Pancreas (tissue), 10 donors: ENCODE measurements at regions not wholly inside any gene's neighbourhood (a gene's known extent, or its start where the extent isn't known, plus 50 kb on each side); places are given as distances from the start of the nearest gene placed in this dataset.

Experiments used
- ATAC-seq, 4 donors: fragments of 200-7000 bp; cut with Tn5 transposase; one replicate each; pipeline versions ENCODE4 v1.8.0 to v1.9.1; 2020; ENCODE audit warnings: mild to moderate bottlenecking in 4 of 4, moderate library complexity in 4 of 4
- DNase-seq, 6 donors: peaks; one replicate each; pipeline ENCODE4 v3.0.0-alpha.2; 2020
- FAIRE-seq: peaks from 2 replicates; lab custom pipeline; 2012; peaks lifted over from hg19 to GRCh38; lab: Jason Lieb, UNC
- H3K27ac ChIP-seq, 4 donors: fragments of 200-600 bp; sonication (generic); 1 replicate in 3 of 4; 2 replicates in 1 of 4; pipeline versions ENCODE4 v1.5.0 to v1.8.0; 2020
- H3K27me3 ChIP-seq, 4 donors: fragments of 200-600 bp; one replicate each; pipeline ENCODE4 v1.8.0; 2021
- H3K36me3 ChIP-seq, 3 donors: fragments of 200-600 bp; sonication (generic) in 1 of 3; one replicate each; pipeline versions ENCODE4 v1.5.0 to v1.8.0; 2020 to 2021
- H3K4me1 ChIP-seq, 3 donors: fragments of 200-600 bp; one replicate each; pipeline ENCODE4 v1.8.0; 2021
- H3K4me3 ChIP-seq, 4 donors: fragments of 200-600 bp; sonication (generic) in 2 of 4; one replicate each; pipeline versions ENCODE4 v1.5.0 to v1.8.0; 2020 to 2021
- H3K9me3 ChIP-seq, 4 donors: fragments of 200-600 bp; one replicate each; pipeline ENCODE4 v1.8.0; 2021
- WGBS, 2 donors: extraction: QIAGEN DNeasy Blood & Tissue Kit; methylation state at CpG; one replicate each; pipeline ENCODE4 v1.1.7; 2013; 5-methylcytosine and 5-hydroxymethylcytosine counted together
- intact Hi-C, 3 donors: fragments of 100-400 bp; cut with DNase I; formaldehyde crosslinking; loops; one replicate each; pipeline versions ENCODE4 v1.11.1 to v1.14.2; 2022
- TF ChIP-seq, protein P1 (sequence below), 4 donors: fragments of 200-600 bp; sonication (generic) in 3 of 4; IDR thresholded peaks; one replicate each; pipeline versions ENCODE4 v1.5.0 to v1.8.0; 2021; ENCODE audit warnings: antibody characterized with exemption in 4 of 4
- donor health status: healthy with polysubstance abuse.
- donor health status: DM: no; HTN: no; CAD: no; lungs with moderate emphysema.
- donor health status: DM: no; HTN: no; CAD: no.
- donor health status: control.
- donor health status: control.
- donor health status: Bipolar disorder and iron deficiency.
- donor health status: DM: yes; HTN: yes; CAD: no.
- donor health status: DM: no; HTN: no; CAD: no.
- donor health status: DM: no; HTN: no; CAD: no.
- donor health status: DM: yes; HTN: yes; CAD: no.

DNA sequence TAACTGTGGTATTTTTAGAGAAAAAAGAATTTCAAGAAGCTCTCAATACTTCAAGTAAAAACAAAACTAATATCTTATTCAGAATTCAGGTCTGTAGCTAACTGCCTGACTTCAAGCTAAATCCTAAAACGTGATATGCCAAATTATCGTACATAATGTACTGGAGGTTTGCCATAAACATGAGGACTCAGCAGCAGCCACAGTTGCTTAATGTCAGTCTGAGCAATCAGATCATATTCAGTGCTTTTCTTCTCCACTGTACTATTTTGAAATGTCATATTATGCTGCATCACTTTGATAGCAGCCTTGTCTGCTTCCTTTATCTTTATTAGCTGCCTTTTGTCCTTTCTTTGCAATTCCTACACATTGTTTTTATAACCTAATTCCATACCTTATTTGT, 265.1 kb upstream of the EDNRB start:
- no peaks in the 10 kb centered on the region for H3K36me3 ChIP-seq
- FAIRE-seq, result no peak

DNA sequence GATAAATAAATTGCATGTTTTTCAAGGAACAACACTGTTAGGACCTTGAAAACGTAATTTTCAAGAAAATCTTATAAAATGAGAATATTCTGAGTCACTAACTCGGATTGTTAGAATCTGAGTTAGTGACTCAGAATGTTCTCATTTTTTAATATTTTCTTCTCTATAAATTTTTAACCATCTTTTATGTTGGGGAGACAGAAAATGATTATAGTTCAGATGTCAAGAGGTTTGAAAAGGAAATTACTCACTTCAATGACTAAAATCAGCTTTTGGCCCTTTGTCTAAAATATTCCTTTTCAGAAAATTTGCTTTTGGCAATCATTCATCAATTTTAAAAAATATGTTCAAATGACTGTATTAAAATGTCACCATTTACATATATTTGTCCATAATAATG, 264.2 kb upstream of the EDNRB start:
- intact Hi-C loops, result no loop called here
- no peak for ATAC-seq

More for the DNA sequence above, 265.1 kb upstream of the EDNRB start:
- Histone ChIP-seq H3K4me3 (no peak overlapping the region), H3K4me1 (no peaks in the 10 kb centered on the region), H3K27me3 (no peaks in the 10 kb centered on the region), H3K9me3 (no peaks in the 10 kb centered on the region), H3K27ac (no peak overlapping the region)
- 39 to 49% methylated on average over 2 of the region's 2 CpGs for WGBS, 2 donors
- intact Hi-C loops, result no loop called here
- TF ChIP-seq, protein P1, sequence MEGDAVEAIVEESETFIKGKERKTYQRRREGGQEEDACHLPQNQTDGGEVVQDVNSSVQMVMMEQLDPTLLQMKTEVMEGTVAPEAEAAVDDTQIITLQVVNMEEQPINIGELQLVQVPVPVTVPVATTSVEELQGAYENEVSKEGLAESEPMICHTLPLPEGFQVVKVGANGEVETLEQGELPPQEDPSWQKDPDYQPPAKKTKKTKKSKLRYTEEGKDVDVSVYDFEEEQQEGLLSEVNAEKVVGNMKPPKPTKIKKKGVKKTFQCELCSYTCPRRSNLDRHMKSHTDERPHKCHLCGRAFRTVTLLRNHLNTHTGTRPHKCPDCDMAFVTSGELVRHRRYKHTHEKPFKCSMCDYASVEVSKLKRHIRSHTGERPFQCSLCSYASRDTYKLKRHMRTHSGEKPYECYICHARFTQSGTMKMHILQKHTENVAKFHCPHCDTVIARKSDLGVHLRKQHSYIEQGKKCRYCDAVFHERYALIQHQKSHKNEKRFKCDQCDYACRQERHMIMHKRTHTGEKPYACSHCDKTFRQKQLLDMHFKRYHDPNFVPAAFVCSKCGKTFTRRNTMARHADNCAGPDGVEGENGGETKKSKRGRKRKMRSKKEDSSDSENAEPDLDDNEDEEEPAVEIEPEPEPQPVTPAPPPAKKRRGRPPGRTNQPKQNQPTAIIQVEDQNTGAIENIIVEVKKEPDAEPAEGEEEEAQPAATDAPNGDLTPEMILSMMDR (IDR thresholded peaks at IDR 0.05), result no peak
- no peak for DNase-seq
- no peak for ATAC-seq

DNA sequence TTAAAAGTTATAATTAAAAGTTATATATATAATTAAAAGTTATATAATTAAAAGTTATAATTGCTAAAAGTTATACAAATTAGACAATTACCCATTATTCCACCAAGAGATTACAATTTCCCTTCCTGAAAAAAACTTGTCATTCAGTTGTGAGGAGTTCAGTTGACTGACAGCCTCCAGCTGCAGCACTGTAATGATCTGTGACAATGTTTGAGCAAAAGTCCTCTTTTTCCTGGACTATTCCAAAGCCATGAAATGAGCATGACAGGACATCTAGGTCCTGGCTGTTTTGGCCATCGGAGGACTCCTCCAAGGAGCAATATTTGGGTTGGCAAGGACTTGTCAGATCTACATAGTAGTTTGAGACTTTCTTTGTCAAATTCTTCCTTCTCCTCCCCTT, 258.7 kb upstream of the EDNRB start:
- TF ChIP-seq, protein P1 (IDR thresholded peaks at IDR 0.05), result no peak
- Histone ChIP-seq H3K36me3 (no peaks in the 10 kb centered on the region), H3K27ac (no peak overlapping the region), H3K4me3 (no peak overlapping the region), H3K4me1 (no peaks in the 10 kb centered on the region), H3K27me3 (no peaks in the 10 kb centered on the region), H3K9me3 (no peaks in the 10 kb centered on the region)
- DNase-seq (no peak), FAIRE-seq (no peak), ATAC-seq (no peak)
- WGBS, 2 donors, result 48 to 88% methylated on average over 1 of the region's 1 CpG
- intact Hi-C loops, result no loop called here

More for the DNA sequence above, 264.2 kb upstream of the EDNRB start:
- Histone ChIP-seq H3K4me3 (no peak overlapping the region), H3K9me3 (no peaks in the 10 kb centered on the region), H3K27me3 (no peaks in the 10 kb centered on the region), H3K36me3 (no peaks in the 10 kb centered on the region), H3K4me1 (no peaks in the 10 kb centered on the region), H3K27ac (no peak overlapping the region)
- TF ChIP-seq, protein P1 (IDR thresholded peaks at IDR 0.05), result no peak
- FAIRE-seq, result no peak
- WGBS, 2 donors, result 31 to 32% methylated on average over 2 of the region's 2 CpGs
- DNase-seq, result no peak

DNA sequence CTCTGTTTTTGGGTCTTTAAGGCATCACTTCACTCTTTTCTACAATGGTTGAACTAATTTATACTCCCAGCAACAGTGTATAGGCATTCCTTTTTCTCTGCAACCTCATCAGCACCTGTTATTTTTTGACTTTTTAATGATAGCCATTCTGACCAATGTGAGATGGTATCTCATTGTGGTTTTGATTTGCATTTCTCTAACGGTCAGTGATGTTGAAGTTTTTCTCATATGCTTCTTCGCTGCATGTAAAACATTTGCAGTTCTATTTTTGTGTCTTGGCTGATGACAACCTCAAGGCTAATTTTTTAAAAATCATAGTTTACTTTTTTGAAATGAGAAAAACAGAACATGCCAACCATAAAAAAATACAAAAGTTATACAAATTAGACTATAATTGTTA, 258.2 kb upstream of the EDNRB start:
- Histone ChIP-seq H3K27ac (no peak overlapping the region), H3K4me1 (no peaks in the 10 kb centered on the region), H3K36me3 (no peaks in the 10 kb centered on the region), H3K9me3 (no peaks in the 10 kb centered on the region), H3K4me3 (no peak overlapping the region), H3K27me3 (no peaks in the 10 kb centered on the region)
- DNase-seq (no peak), FAIRE-seq (no peak), ATAC-seq (no peak)
- TF ChIP-seq, protein P1 (IDR thresholded peaks at IDR 0.05), result no peak
- intact Hi-C loops, result no loop called here
- WGBS, 2 donors, result 56 to 69% methylated on average over 2 of the region's 2 CpGs

DNA sequence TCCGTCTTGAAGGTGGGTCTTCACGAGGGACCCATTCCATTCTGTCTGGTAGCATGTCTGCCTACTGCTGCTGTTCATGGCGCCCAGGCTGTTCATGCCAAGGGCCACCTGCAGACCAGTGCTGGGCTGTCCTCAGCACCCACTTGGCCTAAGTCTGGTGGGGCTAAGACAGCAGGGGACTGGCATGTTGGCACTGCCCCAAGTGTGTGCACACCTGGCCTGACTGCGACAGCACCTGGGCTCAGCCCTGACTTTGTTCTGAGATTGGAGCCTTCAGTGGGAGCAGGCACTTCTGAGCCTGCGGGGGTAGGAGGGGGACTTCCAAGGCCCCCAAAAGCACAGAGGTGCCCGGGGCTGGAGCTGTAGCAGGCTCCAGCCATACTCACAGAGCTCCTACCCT, 250.8 kb upstream of the EDNRB start:
- 62 to 75% methylated on average over 6 of the region's 6 CpGs for WGBS, 2 donors
- Histone ChIP-seq H3K27me3 (no peaks in the 10 kb centered on the region), H3K9me3 (no peaks in the 10 kb centered on the region), H3K27ac (no peak overlapping the region), H3K4me3 (no peak overlapping the region), H3K36me3 (no peaks in the 10 kb centered on the region), H3K4me1 (no peaks in the 10 kb centered on the region)
- TF ChIP-seq, protein P1 (IDR thresholded peaks at IDR 0.05), result no peak
- FAIRE-seq (no peak), ATAC-seq (no peak), DNase-seq (peak in 1 of 6 donors; percentile 48)
- intact Hi-C loops, result no loop called here
